Endothelial cell of umbilical vein (primary cell): ENCODE measurements at regions not wholly inside any gene's neighbourhood (a gene's known extent, or its start where the extent isn't known, plus 50 kb on each side); places are given as distances from the start of the nearest gene placed in this dataset.

Source experiments
- BruUV-seq: library from RNA; stranded (reverse); fragments of 400-500 nt; replicated peaks from 2 replicates; lab custom pipeline; 2021; lab: Mats Ljungman, UMichigan
- CTCF ChIA-PET: fragments of 300-600, 350-600 bp; sonication (Branson Sonifier 250); formaldehyde crosslinking; loops from one replicate; lab custom pipeline; 2021; ENCODE audit warnings: antibody characterized with exemption, inconsistent platforms; lab: Charles Lee
- POLR2A ChIA-PET: fragments of 300-600, 350-600 bp; sonication (Branson Sonifier 250); formaldehyde crosslinking; loops from one replicate; lab custom pipeline; 2021; ENCODE audit warnings: antibody characterized with exemption, inconsistent platforms; lab: Charles Lee
- DNase-seq: peaks from one replicate; pipeline ENCODE4 v3.0.0-alpha.2; 2011; ENCODE audit warnings: low read depth, low spot score
- FAIRE-seq: peaks from 2 replicates; lab custom pipeline; 2011; peaks lifted over from hg19 to GRCh38; lab: Jason Lieb, UNC
- H2AFZ ChIP-seq: 2 replicates; pipeline ENCODE4 v1.6.0; 2012; ENCODE audit warnings: low read depth, low read length, control low read depth, inconsistent platforms
- H3K27ac ChIP-seq: 2 replicates; pipeline ENCODE4 v1.5.1; 2011; ENCODE audit warnings: low read depth, mild to moderate bottlenecking, control low read depth, low read length, moderate library complexity; ENCODE audit not compliant: insufficient read depth
- H3K27me3 ChIP-seq, 2 experiments: 2 replicates each; pipeline versions ENCODE4 v1.6.0 to v1.6.1; 2011; ENCODE audit warnings: low read length in 2 of 2, mixed read lengths in 1 of 2; ENCODE audit not compliant: control insufficient read depth in 2 of 2, insufficient read depth in 2 of 2
- H3K36me3 ChIP-seq, 2 experiments: 2 replicates in 1 of 2; 3 replicates in 1 of 2; pipeline ENCODE4 v1.5.1; 2011; ENCODE audit warnings: low read length in 2 of 2, mild to moderate bottlenecking in 1 of 2, moderate library complexity in 1 of 2; ENCODE audit not compliant: control insufficient read depth in 2 of 2, insufficient read depth in 2 of 2; ENCODE audit errors: extremely low read depth in 1 of 2
- H3K4me1 ChIP-seq: 3 replicates; pipeline ENCODE4 v1.5.1; 2011; ENCODE audit warnings: mild to moderate bottlenecking, low read length; ENCODE audit not compliant: control insufficient read depth, insufficient read depth; ENCODE audit errors: extremely low read depth
- H3K4me2 ChIP-seq: 2 replicates; pipeline ENCODE4 v1.6.1; 2011; ENCODE audit warnings: low read length, control low read depth, mixed read lengths; ENCODE audit not compliant: insufficient read depth
- H3K4me3 ChIP-seq, 3 experiments: fragments of 200-600 bp in 1 of 3; sonication (generic), shearing (Covaris generic) in 1 of 3; replicated peaks in 1 of 3; 2 replicates each; pipeline ENCODE4 v1.5.1; 2011 to 2016; ENCODE audit warnings: control low read depth in 3 of 3, low read length in 3 of 3, mild to moderate bottlenecking in 2 of 3, inconsistent platforms in 1 of 3, low read depth in 1 of 3, moderate library complexity in 1 of 3; ENCODE audit not compliant: insufficient read depth in 1 of 3
- H3K79me2 ChIP-seq: 2 replicates; pipeline ENCODE4 v1.6.0; 2012; ENCODE audit warnings: low read length, inconsistent platforms; ENCODE audit not compliant: control insufficient read depth, insufficient read depth
- H3K9ac ChIP-seq: replicated peaks from 2 replicates; pipeline ENCODE3; 2011; ENCODE audit warnings: low read length, control low read depth; ENCODE audit not compliant: insufficient read depth; ENCODE audit errors: extremely low read depth
- H3K9me1 ChIP-seq: replicated peaks from 3 replicates; pipeline ENCODE4 v1.6.0; 2011; ENCODE audit warnings: mild to moderate bottlenecking, low read length; ENCODE audit not compliant: control insufficient read depth, insufficient read depth; ENCODE audit errors: extremely low read depth
- H3K9me3 ChIP-seq: replicated peaks from 2 replicates; pipeline ENCODE4 v1.5.1; 2012; ENCODE audit warnings: low read length, inconsistent platforms; ENCODE audit not compliant: control insufficient read depth, insufficient read depth
- H4K20me1 ChIP-seq: replicated peaks from 2 replicates; pipeline ENCODE3; 2011; ENCODE audit warnings: mild to moderate bottlenecking, low read length; ENCODE audit not compliant: control insufficient read depth, insufficient read depth; ENCODE audit errors: extremely low read depth
- EZH2 ChIP-seq: IDR thresholded peaks from 2 replicates; pipeline ENCODE4 v1.6.1; 2012; ENCODE audit warnings: borderline replicate concordance, low read depth, mild to moderate bottlenecking, moderate library complexity, low read length, inconsistent platforms; ENCODE audit not compliant: severe bottlenecking
- FOS ChIP-seq: IDR thresholded peaks from 2 replicates; pipeline ENCODE4 v1.6.1; 2011; ENCODE audit warnings: mild to moderate bottlenecking, low read length, moderate library complexity, borderline replicate concordance; ENCODE audit not compliant: insufficient read depth
- GATA2 ChIP-seq: IDR thresholded peaks from 2 replicates; pipeline ENCODE4 v1.7.0; 2011; ENCODE audit warnings: low read depth, mild to moderate bottlenecking, moderate library complexity, mixed read lengths, low read length; ENCODE audit not compliant: insufficient read length, insufficient read depth
- JUN ChIP-seq: IDR thresholded peaks from 2 replicates; pipeline ENCODE4 v1.6.1; 2011; ENCODE audit warnings: borderline replicate concordance, low read depth; ENCODE audit not compliant: insufficient read length, insufficient read depth
- MYC ChIP-seq: IDR thresholded peaks from one replicate; pipeline ENCODE4 v1.6.1; 2011; ENCODE audit warnings: mild to moderate bottlenecking, low read depth, low read length
- POLR2A ChIP-seq: IDR thresholded peaks from 2 replicates; pipeline ENCODE4 v1.6.1; 2012; ENCODE audit warnings: low read depth, mild to moderate bottlenecking, control low read depth, low read length
- POLR2AphosphoS5 ChIP-seq: IDR thresholded peaks from 2 replicates; pipeline ENCODE4 v1.6.1; 2012; ENCODE audit warnings: low read depth, mild to moderate bottlenecking, control low read depth, low read length, moderate library complexity; ENCODE audit not compliant: insufficient read depth
- dilution Hi-C: fragments of 300-500 bp; cut with MboI; formaldehyde crosslinking; loops from one replicate; pipeline ENCODE4 v1.15.0; 2019; ENCODE audit warnings: low sequenced_read_pairs; ENCODE audit not compliant: extremely low pct_ligation_motif_present
- intact Hi-C: fragments of 100-400 bp; cut with micrococcal nuclease; formaldehyde crosslinking; loops from one replicate; pipeline ENCODE4 v1.10.0; 2022
- TF ChIP-seq, protein P1 (sequence below): IDR thresholded peaks from 2 replicates; pipeline ENCODE4 v1.6.1; 2011; ENCODE audit not compliant: insufficient read depth, insufficient read length
- TF ChIP-seq, protein P2 (sequence below), 2 donors: IDR thresholded peaks; 1 replicate in 1 of 2; 2 replicates in 1 of 2; pipeline ENCODE4 v1.5.1; 2011; ENCODE audit warnings: low read length in 2 of 2, mild to moderate bottlenecking in 2 of 2, moderate library complexity in 2 of 2, control low read depth in 1 of 2, inconsistent platforms in 1 of 2, low read depth in 1 of 2; ENCODE audit not compliant: insufficient read depth in 1 of 2; ENCODE audit errors: extremely low read depth in 1 of 2

DNA sequence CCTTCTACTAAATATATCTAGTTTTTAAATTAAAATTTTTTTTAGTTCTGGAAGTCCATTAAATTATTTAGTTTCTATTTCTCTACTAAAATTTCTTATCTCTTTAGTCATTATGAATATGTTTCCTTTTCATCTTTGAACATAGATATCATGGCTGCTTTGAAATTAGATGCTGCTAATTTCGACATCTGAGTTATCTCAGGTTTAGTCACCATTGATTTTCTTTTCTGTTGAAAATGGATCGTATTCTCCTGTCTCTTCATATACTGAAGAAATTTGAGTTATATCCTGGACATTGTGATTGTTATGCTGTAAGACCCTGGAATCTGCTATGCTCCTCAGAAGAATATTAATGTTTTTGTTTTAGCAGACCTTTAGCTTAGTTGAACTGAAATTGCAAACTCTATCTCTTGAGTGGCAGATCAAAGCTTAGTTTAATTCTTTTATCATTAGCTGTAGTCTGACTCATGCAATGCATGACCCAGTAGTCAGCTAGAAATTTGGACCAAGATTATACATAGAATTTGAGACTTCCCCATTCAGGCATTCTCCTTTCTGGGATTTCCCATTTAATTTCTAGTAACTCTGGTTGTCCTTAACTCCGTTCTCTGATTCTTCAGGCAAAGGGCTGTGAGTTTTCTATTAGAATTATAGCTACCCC is 439.8 kb upstream of the IL12A start:
- dilution Hi-C loops = no loop called here
- FAIRE-seq (no peak), DNase-seq (no peak)
- Histone ChIP-seq H3K36me3 (no peaks in the 10 kb centered on the region), H3K9ac (no peak overlapping the region), H3K4me3 (no peak overlapping the region), H2AFZ (no peak overlapping the region), H3K79me2 (no peaks in the 10 kb centered on the region), H3K9me3 (no peaks in the 10 kb centered on the region), H3K4me2 (no peak overlapping the region), H3K27me3 (no peaks in the 10 kb centered on the region), H4K20me1 (no peaks in the 10 kb centered on the region), H3K9me1 (no peaks in the 10 kb centered on the region), H3K4me1 (no peaks in the 10 kb centered on the region), H3K27ac (no peak overlapping the region)
- intact Hi-C loops = no loop called here
- BruUV-seq = no TSS peak
- ChIA-PET POLR2A (no interaction called here), CTCF (interaction anchor here (2.2 kb wide), 1 partner anchor 10 kb away, joined by 5 read pairs; no protein-coding TSS in a partner anchor)
- TF ChIP-seq, protein P1, sequence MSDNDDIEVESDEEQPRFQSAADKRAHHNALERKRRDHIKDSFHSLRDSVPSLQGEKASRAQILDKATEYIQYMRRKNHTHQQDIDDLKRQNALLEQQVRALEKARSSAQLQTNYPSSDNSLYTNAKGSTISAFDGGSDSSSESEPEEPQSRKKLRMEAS = no peak
- no peak for TF ChIP-seq GATA2
- TF ChIP-seq MYC = no peak
- no peak for TF ChIP-seq JUN
- no peak for TF ChIP-seq POLR2AphosphoS5
- no peak for TF ChIP-seq EZH2
- TF ChIP-seq, protein P2, sequence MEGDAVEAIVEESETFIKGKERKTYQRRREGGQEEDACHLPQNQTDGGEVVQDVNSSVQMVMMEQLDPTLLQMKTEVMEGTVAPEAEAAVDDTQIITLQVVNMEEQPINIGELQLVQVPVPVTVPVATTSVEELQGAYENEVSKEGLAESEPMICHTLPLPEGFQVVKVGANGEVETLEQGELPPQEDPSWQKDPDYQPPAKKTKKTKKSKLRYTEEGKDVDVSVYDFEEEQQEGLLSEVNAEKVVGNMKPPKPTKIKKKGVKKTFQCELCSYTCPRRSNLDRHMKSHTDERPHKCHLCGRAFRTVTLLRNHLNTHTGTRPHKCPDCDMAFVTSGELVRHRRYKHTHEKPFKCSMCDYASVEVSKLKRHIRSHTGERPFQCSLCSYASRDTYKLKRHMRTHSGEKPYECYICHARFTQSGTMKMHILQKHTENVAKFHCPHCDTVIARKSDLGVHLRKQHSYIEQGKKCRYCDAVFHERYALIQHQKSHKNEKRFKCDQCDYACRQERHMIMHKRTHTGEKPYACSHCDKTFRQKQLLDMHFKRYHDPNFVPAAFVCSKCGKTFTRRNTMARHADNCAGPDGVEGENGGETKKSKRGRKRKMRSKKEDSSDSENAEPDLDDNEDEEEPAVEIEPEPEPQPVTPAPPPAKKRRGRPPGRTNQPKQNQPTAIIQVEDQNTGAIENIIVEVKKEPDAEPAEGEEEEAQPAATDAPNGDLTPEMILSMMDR (IDR thresholded peaks at IDR 0.05; ENCODE audit: extremely low read depth in 1 of 2, insufficient read depth in 1 of 2, low read depth in 1 of 2, low read length in 2 of 2) = no peak
- TF ChIP-seq FOS = no peak
- TF ChIP-seq POLR2A = no peak
